ENCODE measurements at regions not wholly inside any gene's neighbourhood (a gene's known extent, or its start where the extent isn't known, plus 50 kb on each side); places are given as distances from the start of the nearest gene placed in this dataset.
"Not testable (repeated sequence)": the region's sequence is repeated elsewhere in the genome, so short reads cannot be mapped to it uniquely, and the experiment has no call there.

DNA sequence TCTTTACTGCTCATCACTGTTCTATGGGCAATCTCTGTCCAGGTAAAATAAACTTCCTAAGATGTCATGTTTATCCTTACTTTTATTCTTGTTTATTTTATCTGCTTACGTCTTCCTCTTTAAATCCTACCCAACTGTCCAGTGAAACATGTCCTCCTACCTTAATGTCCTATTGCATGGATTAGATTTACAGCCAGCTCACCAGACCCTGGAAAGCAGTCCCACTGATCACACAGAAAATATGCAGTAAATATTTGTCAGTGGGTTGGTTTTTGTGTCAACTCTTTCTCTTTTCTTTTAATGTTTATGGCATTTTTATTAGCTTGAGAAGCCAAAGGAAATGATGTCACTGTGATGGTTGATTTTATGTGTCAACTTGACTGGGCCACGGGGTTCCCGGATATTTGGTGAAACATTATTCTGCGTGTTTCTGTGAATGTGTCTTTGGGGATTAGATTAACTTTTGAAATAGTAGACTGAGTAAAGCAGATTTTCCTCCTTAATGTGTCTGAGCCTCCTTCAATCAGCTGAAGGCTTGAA lies 258.3 kb downstream of the SRGAP2C start:
- FAIRE-seq = no peak

DNA sequence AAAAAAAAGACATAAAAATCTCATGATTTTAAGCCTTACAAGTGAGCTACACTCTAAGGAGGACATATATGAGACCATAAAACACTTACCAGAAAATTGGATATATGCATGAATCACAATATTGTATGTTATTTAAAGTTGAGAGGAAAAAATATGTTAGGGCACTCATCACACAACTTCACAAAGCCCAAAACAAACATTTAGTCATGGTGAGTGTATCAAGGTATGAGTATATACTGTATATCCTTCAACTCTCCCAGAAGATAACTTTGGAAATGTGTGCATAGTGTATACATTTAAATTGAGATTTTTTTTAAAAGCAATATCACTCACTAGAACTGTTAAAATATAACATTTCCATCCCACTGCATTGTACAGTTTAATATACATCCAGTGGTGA lies 259.3 kb downstream of the SRGAP2C start:
- no peak for FAIRE-seq

DNA sequence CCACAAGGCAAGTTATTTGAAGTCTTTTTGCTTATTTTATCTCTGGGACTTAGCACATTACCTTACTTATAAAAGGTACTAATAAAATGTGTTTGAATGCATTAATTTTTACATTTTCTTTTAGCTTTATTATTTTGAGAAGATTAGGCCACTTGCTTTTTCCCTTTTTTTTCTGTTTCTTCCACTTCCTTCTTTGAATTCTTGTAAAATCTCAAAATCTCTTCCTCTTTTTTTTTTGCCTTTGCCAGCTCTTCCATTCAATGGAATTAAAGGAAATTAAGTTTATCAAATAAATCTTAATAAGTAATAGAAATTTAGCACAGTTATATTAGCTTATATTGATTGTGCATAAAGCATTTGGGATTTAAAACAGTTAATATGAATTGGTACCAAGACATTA lies 260.9 kb downstream of the SRGAP2C start:
- FAIRE-seq = no peak

DNA sequence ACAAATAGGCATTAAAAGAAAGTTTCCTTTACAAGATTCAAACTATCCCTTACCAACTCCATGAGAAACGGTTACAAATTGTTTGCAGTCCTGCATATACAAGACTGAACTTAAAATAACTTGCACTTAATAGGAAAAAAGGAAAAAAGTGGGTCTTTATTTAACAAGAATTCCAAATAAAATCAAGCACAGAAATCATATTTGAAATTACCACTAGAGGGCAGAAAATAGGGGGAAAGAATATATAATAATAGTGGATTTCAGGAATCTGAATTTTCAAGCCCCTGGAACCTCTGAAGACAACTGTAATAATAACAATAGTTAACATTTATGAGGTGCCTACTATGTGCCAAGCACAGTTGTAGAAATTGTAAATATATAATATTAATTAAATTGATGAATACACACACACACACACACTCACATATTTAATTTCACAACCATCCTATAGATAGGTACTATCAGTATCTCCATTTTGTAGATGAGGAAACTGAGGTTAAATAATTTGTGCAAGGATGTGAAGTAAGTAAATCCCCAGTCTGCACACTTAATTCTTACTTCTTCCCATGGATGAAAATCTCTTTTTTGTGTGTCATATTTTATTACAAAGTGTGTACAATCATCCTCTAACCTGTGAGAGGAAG lies 262.6 kb downstream of the SRGAP2C start:
- peak; percentile 10 for FAIRE-seq

DNA sequence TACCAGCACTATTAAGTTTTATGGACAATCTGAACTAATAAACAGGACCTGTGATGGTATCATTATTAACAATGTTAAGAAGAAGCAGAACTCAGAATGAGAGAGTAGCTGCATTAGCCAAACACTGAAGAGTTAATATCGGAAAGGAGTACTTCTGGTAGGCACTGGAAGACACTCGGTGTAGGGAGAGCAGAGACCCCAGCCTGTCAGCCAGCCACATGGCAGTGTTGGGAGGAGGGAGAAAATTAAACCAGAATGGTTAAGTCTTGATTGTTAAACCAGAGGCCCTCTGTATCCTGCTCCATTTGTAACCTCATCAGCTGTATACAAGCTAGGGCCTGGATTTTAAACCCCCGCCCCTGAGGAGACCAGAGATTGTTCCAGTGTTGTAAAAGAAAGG lies 263.3 kb downstream of the SRGAP2C start:
- not testable (repeated sequence) for FAIRE-seq

DNA sequence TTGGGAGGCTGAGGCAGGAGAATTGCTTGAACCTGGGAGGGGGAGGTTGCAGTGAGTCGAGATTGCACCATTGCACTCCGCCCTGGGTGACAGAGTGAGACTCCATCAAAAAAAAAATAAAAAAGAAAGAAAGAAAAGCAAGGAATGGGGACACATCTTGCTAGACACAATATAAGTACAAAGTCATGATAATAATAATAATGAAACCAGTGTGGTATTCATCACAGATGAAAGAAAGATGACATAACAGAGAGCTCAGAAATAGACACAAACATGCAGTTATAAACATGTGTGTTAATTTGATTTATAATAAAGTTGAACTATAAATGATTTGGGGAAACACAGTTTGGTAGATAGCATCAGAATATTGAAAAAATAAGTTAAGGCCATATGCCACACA lies 264.1 kb downstream of the SRGAP2C start:
- FAIRE-seq = no peak

DNA sequence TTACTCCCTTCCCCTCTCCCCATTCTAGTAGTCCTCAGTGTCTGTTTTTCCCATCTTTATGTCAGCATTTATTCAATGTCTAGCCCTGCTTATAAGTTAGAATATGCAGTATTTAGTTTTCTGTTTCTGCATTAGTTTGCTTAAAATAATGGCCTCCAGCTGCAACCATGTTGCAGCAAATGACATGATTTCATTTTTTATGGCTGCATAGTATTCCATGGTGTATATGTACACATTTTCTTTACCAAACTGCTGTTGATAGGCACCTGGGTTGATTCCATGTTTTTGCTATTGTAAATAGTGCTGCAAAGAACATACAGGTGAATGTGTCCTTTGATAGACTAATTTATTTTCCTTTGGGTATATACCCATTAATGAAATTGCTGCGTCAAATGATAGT lies 267.7 kb downstream of the SRGAP2C start:
- no peak for FAIRE-seq

DNA sequence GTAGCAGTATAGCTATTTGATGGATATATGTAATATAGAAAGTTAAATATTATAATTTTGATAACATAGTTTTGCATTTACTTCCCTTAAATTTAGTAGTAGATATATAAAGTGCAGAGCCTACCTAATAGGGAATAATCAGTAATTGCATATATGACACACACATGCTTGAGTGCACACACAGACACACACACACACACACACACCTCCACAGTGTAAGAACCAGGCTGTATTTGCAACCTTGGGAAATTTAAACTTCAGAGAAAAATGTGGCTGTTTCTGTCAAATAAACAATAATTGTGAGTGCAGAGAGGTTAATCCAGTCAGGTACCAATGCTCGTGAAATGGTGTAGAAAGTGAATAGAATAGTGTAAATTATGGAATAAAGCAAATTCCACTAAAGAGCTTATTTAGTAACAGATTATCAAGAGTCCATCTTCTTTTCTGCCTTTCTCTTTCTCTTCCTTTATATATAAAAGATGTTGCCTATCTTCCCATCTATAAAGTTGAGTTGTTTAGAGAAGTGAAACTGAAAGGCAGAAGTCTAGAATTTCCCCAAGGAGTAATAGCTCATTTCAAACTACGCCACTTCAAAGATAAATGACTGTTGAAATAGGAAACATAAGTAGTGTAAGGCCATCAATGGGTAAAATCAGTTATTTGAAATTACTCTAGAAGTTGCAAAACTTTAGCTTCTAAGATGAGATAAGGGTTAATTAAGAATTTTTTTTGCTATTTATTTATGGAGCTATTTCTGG lies 273.7 kb downstream of the SRGAP2C start:
- FAIRE-seq = no peak

DNA sequence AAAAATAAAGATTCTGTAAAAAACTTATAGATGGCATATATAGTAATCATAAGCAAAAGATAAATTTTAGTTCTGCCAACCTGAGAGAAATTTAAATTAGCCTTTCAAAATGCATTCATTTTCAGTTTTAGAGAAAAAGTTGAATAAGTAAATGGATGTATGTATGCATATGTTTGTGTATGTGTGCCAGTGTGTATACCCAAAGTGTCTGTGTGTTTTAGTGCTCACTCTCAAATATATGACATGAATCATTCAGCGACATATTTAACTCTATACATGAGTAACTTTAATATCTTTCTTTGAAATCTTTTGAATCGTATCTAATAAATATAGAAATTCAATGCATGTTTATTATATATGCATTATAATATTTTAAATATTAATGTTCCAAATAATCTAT lies 274.5 kb downstream of the SRGAP2C start:
- no peak for FAIRE-seq

DNA sequence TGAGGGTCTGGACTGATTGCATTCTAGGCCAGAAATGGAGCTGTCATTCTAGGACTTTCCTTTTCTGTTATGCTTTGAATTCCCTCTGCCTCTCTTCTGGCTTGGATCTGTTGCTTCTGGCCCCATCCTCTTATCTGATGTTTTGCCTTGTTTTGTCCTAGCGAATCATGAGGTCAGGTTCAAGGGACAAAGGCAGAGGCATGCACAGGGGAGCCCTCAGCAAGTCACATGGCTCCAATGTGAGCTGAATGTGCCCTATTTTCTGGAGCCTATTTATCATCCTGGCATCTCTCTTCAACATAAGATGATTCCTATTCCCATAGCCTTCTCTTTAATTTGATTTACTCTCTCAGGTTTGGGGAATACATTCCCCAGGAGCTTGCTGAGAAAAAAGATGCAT lies 284.6 kb downstream of the SRGAP2C start:
- not testable (repeated sequence) for FAIRE-seq

DNA sequence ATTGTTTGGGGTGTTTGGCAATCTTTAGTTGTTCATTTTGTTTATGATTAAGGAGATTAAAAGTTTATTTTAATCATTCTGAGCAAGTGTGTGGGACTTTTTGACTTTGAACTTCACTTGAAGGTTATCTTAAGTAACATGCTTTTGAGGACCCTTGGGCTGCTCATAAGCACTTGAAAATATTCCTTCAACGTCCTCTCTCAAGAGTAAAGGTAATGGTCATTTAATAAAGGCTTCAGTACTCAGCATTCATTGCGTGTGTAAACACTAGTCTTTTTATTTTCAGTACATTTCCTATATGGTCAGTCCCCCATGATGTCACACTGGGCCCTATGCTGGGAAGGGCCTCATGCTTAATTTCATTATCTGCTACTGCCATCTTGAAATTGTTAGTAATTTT lies 285.6 kb downstream of the SRGAP2C start:
- not testable (repeated sequence) for FAIRE-seq

DNA sequence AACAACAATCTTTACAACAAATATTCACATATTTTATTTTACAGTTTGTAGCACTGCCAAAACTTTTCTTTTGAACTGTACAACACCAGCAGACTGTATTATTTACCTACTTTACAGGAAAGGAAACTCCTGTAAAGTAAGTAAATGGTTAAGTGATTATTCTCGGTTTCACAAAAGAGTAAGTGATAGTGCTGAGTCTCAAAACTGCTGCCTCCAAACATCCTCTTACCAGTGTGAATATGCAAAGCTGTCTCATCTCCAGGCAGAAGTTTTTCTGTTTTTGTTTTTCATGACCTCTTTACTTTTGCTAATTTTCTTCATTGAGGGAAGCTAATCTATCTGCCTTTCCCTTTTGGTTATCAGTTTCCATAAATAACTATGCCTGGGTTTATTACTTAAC lies 286.7 kb downstream of the SRGAP2C start:
- FAIRE-seq = no peak

DNA sequence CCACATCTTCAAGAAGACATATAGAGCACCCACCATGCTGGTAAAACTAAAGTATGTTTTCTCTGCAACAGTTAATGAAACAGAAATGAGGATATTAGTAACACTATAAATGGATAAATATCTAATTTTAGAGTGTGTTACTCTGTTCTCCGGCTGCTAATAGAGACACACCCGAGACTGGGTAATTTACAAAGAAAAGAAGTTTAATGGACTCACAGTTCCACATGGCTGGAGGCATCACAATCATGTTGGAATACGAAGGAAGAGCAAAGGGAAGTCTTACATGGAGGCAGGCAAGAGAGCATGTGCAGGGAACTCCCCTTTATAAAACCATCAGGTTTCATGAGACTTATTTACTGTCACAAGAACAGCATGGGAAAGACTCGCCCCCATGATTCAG lies 287.2 kb downstream of the SRGAP2C start:
- no peak for FAIRE-seq

DNA sequence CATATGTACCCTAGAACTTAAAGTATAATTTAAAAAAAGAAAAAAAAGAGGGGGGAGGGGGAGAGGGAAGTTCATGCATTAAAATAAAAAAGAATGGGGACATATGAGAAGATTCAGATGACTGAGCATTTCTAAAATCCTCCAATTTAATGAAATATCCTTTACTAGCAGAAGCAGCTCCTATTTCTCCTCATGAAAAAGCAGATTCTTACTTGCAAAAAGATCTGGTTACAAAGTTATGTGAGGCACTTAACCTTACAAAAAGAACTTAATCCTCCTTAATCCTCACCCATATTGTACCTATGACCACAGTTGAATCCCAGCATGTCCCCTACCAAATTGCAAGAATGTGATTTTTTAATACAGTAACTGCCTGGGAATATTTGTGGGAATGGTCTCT lies 298.5 kb downstream of the SRGAP2C start:
- no peak for FAIRE-seq

DNA sequence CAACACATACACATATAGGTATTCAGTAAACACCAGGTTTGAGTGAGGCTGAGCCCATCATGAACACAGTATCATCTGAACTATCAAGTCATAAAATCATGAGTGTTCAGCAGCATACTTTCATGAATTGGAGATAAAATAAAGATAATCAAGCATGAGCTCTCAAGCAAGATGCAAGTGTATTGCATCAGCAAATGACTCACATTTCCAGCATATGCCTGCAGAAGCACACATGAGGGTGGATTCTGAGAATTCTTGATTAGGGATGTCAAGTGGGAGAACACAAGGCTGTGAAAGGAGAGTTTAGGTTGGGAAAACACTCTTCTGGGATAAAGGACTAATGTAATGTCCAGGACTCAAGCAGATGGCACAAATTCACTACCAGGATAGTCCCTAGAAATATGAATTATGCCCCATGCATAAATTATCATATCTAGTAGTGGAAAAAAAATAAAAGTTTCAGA lies 299.2 kb downstream of the SRGAP2C start:
- no peak for FAIRE-seq

DNA sequence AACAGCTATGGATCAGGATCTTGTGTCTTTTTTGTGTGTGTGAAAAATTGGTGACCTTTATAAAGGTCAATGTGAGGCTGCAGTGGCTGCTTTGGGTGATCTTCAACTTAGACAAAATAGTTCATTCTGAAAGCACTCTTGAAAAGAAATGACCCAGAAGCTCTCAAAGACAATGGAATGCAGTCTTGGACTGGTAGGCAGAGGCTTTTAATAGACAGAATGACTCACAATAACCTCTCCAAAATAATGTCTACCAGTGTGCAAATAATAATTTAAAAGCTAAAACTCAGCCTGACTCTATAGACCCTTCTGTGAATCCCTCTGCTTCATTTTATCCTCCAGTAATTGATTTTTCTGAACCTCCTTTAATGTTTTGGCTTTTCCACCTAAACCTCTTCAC lies 310.0 kb downstream of the SRGAP2C start:
- FAIRE-seq = not testable (repeated sequence)

DNA sequence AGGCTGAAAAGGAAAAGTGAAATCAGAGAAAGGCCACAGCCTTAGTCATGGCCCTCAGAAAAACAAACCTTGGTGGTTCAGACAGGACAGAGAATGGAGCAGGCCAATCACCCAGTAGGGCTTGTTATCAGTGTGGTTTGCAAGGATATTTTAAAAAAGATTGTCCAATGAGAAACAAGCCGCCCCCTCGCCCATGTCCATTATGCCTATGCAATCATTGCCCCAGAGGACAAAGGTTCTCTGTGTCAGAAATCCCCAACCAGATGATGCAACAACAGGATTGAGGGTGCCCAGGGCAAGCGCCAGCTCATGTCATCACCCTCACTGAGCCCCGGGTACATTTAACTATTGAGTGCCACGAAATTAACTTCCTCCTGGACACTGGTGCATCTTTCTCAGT lies 326.7 kb downstream of the SRGAP2C start:
- not testable (repeated sequence) for FAIRE-seq

DNA sequence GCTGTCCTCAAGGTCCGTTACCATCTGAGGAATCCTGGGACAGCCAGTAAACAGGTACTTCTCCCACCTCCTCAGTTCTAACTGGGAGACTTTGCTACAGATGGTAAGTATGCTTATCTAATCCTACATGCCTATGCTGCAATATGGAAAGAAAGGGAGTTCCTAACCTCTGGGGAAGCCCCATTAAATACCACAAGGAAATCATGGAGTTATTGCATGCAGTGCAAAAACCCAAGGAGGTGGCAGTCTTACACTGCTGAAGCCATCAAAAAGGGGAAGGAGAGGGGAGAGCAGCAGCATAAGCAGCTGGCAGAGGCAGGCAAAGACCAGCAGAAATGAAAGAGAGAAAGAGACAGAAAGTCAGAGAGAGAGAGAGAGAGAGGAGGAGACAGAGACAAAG lies 327.1 kb downstream of the SRGAP2C start:
- not testable (repeated sequence) for FAIRE-seq

DNA sequence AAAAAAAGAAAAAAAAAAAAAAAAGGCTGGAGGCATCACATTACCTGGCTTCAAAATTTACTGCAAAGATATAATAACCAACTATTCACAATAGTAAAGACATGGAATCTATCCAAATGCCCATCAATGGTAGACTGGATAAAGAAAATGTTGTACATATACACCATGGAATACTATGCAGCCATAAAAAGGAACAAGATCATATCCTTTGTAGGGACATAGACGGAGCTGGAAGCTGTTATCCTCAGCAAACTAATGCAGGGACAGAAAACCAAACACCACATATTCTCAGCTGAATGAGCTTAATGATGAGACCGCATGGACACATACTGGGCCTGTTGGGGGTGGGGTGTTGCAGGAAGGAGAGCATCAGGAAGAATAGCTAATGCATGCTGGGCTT lies 330.5 kb downstream of the SRGAP2C start:
- FAIRE-seq = no peak

DNA sequence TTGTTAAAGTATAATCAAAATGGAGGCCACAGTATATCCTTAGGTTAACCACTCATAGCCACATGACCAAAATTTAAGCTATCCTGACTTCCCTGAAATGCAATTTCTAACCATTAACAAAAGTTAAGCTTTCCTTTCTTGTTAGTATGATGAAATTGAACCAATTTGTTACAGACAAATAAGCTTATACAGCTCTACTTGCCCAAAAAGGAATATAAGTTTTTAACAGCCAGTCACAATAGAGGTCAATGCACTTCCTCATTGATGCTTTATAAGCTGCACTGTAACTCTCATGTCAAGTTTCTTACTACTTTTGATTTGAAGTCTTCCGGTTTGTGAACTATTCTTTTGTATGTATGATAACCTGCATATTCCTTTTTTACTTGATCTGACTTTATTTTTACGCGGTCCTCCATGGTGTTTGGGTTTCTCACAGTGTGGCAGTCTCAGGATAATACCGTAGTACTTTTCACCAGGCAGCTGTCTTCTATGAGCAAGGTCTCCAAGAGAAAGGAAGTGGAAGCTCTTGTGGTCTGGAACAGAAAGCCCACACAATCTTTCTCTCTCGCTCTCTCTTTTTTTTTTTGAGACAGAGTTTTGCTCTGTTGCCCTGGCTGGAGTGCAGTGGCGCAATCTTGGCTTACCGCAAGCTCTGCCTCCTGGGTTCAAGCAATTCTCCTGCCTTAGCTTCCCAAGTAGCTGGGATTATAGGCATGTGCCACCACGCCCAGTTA lies 331.6 kb downstream of the SRGAP2C start:
- no peak for FAIRE-seq

DNA sequence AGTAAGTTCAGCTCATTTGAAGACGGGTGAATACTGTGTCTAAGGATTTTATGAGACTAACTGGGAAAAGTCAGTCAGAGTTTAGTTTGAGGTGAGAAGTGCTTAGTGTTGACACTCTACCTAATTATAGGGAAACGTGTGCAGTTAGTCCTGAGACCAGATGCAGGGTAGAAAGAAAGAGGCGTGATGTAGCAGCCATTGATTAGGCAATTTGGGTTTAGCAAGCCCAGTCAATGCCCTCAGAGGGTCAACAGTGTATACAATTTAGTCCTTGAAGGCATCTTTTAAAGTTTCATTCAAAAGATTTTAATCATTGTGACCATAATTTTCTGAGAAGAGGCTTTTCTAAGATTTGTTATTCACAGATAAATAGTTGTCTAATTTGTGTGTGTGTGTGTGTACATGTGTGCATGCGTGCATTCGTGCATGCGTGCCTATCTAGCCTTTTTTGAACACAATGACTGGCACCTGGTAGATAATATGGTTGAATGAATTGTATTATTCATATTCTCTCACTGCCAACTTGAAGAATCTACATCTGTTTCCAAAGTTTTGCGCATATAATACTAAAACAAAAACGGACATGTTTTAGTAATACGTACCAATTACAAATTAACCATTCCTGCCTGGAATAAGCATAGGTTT lies 332.9 kb downstream of the SRGAP2C start:
- FAIRE-seq = no peak

DNA sequence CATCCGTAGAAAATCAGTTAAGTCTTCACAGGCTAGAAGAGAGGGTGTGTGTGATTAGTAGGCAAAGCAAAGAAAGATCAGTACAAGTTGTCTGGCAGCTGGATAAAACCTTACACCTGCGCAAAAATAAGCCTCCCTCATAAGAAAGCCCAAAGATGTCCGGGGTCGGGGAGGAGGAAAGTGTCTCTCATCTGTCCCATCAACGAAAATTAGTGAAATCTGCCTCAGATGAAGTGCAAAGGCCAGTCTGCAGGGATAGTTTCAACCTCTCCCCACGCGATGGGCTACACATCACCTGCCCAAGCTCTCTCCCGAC lies 333.9 kb downstream of the SRGAP2C start:
- FAIRE-seq = no peak
